Spleen (tissue), 7 donors: ENCODE measurements at regions not wholly inside any gene's neighbourhood (a gene's known extent, or its start where the extent isn't known, plus 50 kb on each side); places are given as distances from the start of the nearest gene placed in this dataset.

Experiments
- CTCF ChIP-seq, 11 experiments: fragments of 200-600 bp in 7 of 11; fragments of 450-650 bp in 4 of 11; sonication (generic) in 4 of 11; IDR thresholded peaks in 8 of 11; conservative IDR thresholded peaks in 3 of 11; 1 replicate in 7 of 11; 2 replicates in 4 of 11; pipeline versions ENCODE4 v1.4.0 to v1.8.0; 2016 to 2021; ENCODE audit warnings: antibody characterized with exemption in 11 of 11, inconsistent platforms in 4 of 11, mild to moderate bottlenecking in 1 of 11
- POLR2A ChIP-seq, 3 donors: fragments of 450-650 bp; IDR thresholded peaks; one replicate each; pipeline ENCODE4 v1.5.1; 2017; ENCODE audit warnings: antibody characterized with exemption in 3 of 3, mild to moderate bottlenecking in 1 of 3
- donor health status: DM: no; HTN: no; CAD: no; lungs with moderate emphysema.
- donor health status: DM: no; HTN: no; CAD: no.
- donor health status: DM: no; HTN: no; CAD: no.

GRCh38 chr11:112511271-112511670 lies 250.6 kb upstream of the PLET1 start:
- TF ChIP-seq POLR2A (IDR thresholded peaks at IDR 0.05) (no peak), CTCF (IDR thresholded peaks at IDR 0.05 in 8 of 11, conservative IDR thresholded peaks at IDR 0.05 in 3 of 11) (no peak)
